ENCODE measurements at regions not wholly inside any gene's neighbourhood (a gene's known extent, or its start where the extent isn't known, plus 50 kb on each side); places are given as distances from the start of the nearest gene placed in this dataset.

DNA sequence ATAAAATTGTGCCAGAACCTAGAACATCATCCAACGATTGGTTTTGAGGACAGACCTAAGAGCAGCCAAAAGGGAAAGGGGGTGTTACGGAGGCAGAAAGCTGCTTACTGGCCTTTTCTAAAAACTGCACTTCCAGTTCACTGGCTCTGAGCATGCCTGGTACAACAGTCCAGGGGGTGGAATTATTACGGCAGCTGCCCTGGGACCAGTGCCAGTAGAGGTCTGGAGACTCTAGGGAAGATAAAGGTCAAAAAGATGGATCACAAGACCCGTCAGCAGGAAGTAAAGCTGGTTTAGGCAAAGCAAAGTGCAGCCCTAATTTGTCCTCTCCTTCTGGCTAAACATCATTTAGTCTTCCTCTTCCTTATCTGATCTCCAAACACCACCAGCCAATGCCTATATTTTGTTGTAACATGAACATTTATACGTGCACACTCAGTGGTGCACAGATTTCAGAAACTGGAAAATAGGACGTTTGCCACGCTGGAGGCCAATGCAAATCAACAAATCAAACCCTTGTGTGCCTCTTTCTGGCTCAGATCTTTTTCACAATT, 216.4 kb upstream of the DPP6 start:
- H3K9me3 Mint-ChIP-seq: peaks cover 38% of the 10 kb centered on the region
- 0 out of 2 replicates have a peak, but pooled peaks cover 4% of the 10 kb centered on the region for H3K36me3 Mint-ChIP-seq (ENCODE audit: low read depth)
- H3K27me3 Mint-ChIP-seq (ENCODE audit: insufficient read depth): no peaks in the 10 kb centered on the region
- no peak for DNase-seq
- no peak for TF ChIP-seq CTCF (IDR thresholded peaks at IDR 0.05)
- no peak overlapping the region for H3K4me3 Mint-ChIP-seq
- no peaks in the 10 kb centered on the region for H3K4me1 Mint-ChIP-seq (ENCODE audit: low read depth)
- no peak overlapping the region for H3K27ac Mint-ChIP-seq

DNA sequence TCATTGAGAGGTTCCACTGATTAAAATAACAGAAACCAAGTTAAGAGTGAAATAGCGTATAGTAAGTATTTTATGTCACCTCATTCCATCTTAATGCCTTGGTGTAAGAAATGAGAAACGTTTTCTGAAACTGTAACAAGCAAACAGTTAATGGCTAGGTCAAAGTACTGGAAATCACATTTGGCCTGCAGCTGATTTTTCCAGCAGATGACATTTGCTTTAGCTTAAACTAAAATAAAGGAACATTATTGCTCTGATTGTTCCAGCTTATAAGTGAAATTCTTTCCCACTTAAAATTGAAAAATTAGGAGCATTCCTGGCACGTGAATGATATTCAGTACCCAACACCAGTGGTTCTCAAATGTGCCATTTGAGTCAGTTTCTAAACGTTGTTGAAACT, 213.6 kb upstream of the DPP6 start:
- H3K4me3 Mint-ChIP-seq: no peak overlapping the region
- TF ChIP-seq CTCF (IDR thresholded peaks at IDR 0.05): no peak
- no peak for DNase-seq
- 0 out of 2 replicates have a peak, but pooled peaks cover 4% of the 10 kb centered on the region for H3K36me3 Mint-ChIP-seq (ENCODE audit: low read depth)
- H3K27ac Mint-ChIP-seq: no peak overlapping the region
- no peaks in the 10 kb centered on the region for H3K4me1 Mint-ChIP-seq (ENCODE audit: low read depth)
- no peaks in the 10 kb centered on the region for H3K27me3 Mint-ChIP-seq (ENCODE audit: insufficient read depth)
- peaks cover 49% of the 10 kb centered on the region for H3K9me3 Mint-ChIP-seq

DNA sequence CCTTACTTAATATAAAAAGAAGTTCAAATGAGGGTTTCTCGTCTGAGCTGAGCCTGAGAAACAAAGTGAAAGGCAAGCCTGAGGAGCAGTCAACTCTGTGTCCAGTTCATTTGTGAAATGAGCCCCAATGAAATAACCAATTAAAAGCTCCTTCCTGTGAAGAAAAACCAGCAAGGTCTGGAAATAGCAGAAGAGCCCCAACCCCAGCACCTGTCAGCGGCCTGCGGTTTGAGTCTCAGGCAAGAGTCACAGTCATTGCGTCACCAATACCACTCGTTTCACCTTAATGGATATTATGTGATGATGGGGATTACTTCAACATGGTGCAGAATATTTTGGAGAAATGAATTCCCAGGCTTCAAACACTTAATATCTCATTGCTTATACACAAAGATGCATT, 211.3 kb upstream of the DPP6 start:
- DNase-seq: no peak
- H3K4me3 Mint-ChIP-seq: no peak overlapping the region
- H3K4me1 Mint-ChIP-seq (ENCODE audit: low read depth): no peaks in the 10 kb centered on the region
- no peak overlapping the region for H3K27ac Mint-ChIP-seq
- peaks cover 54% of the 10 kb centered on the region for H3K9me3 Mint-ChIP-seq
- H3K27me3 Mint-ChIP-seq (ENCODE audit: insufficient read depth): no peaks in the 10 kb centered on the region
- no peak for TF ChIP-seq CTCF (IDR thresholded peaks at IDR 0.05)
- H3K36me3 Mint-ChIP-seq (ENCODE audit: low read depth): 0 out of 2 replicates have a peak, but pooled peaks cover 4% of the 10 kb centered on the region

DNA sequence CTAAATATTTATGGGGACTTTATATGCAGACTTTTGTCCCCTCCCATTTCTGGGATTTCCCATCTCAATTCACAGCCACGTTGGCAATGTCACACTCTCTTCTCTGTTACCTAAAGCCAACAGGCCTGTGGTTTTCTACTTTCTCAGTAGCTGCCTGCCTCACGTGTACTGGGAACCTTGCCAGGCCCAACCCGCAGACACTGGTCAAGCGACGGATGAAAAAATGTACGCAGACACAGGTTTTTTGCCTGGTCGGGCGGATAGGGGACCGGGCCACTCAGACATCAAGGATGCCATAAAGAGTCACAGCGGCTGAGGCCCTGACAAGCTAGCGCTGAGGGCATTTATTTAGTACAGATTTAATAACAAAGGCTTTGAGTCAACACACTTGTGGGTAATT, 204.4 kb upstream of the DPP6 start:
- no peaks in the 10 kb centered on the region; the same call in 1 of the 2 replicates for H3K27me3 Mint-ChIP-seq (ENCODE audit: insufficient read depth)
- no peak for TF ChIP-seq CTCF (IDR thresholded peaks at IDR 0.05)
- H3K4me1 Mint-ChIP-seq (ENCODE audit: low read depth): no peaks in the 10 kb centered on the region
- DNase-seq: no peak
- no peak overlapping the region for H3K27ac Mint-ChIP-seq
- peaks cover 53% of the 10 kb centered on the region for H3K9me3 Mint-ChIP-seq
- no peak overlapping the region for H3K4me3 Mint-ChIP-seq
- no peaks in the 10 kb centered on the region for H3K36me3 Mint-ChIP-seq (ENCODE audit: low read depth)

GRCh38 chr7:153852261-153852660, 199.9 kb upstream of the DPP6 start:
- no peak for DNase-seq
- peaks cover 45% of the 10 kb centered on the region for H3K9me3 Mint-ChIP-seq
- no peak overlapping the region for H3K4me3 Mint-ChIP-seq
- TF ChIP-seq CTCF (IDR thresholded peaks at IDR 0.05): no peak
- no peaks in the 10 kb centered on the region; the same call in 1 of the 2 replicates for H3K27me3 Mint-ChIP-seq (ENCODE audit: insufficient read depth)
- H3K4me1 Mint-ChIP-seq (ENCODE audit: low read depth): no peaks in the 10 kb centered on the region
- no peaks in the 10 kb centered on the region for H3K36me3 Mint-ChIP-seq (ENCODE audit: low read depth)
- no peak overlapping the region for H3K27ac Mint-ChIP-seq

- Mint-ChIP-seq H3K4me1 (ENCODE audit: low read depth) (no peaks in the 10 kb centered on the region), H3K4me3 (no peak overlapping the region), H3K27ac (no peak overlapping the region), H3K9me3 (peaks cover 43% of the 10 kb centered on the region), H3K36me3 (ENCODE audit: low read depth) (0 out of 2 replicates have a peak, but pooled peaks cover 3% of the 10 kb centered on the region), H3K27me3 (ENCODE audit: insufficient read depth) (no peaks in the 10 kb centered on the region)
- no peak for DNase-seq
- TF ChIP-seq CTCF (IDR thresholded peaks at IDR 0.05): no peak
These were observed 193.8 kb upstream of the DPP6 start for GRCh38 chr7:153858355-153858754.
